IgD-negative memory B cell (primary cell): ENCODE measurements at regions not wholly inside any gene's neighbourhood (a gene's known extent, or its start where the extent isn't known, plus 50 kb on each side); places are given as distances from the start of the nearest gene placed in this dataset.

ENCODE experiments used
- H3K27ac Mint-ChIP-seq, 3 donors: one replicate each; pipeline ENCODE4 v1.8.0; 2020 to 2022; ENCODE audit warnings: mild to moderate bottlenecking in 3 of 3, mixed read lengths in 3 of 3, moderate library complexity in 1 of 3
- H3K27me3 Mint-ChIP-seq: one replicate; pipeline ENCODE4 v1.8.0; 2021; ENCODE audit warnings: mixed read lengths
- H3K36me3 Mint-ChIP-seq: one replicate; pipeline ENCODE4 v1.8.0; 2020; ENCODE audit warnings: mild to moderate bottlenecking, mixed read lengths
- H3K4me1 Mint-ChIP-seq, 3 donors: one replicate each; pipeline ENCODE4 v1.8.0; 2020 to 2022; ENCODE audit warnings: mixed read lengths in 3 of 3, mild to moderate bottlenecking in 1 of 3
- H3K4me3 Mint-ChIP-seq, 4 donors: one replicate each; pipeline ENCODE4 v1.8.0; 2020 to 2022; ENCODE audit warnings: mild to moderate bottlenecking in 4 of 4, mixed read lengths in 4 of 4, moderate library complexity in 3 of 4
- H3K9me3 Mint-ChIP-seq, 3 donors: one replicate each; pipeline ENCODE4 v1.8.0; 2020 to 2021; ENCODE audit warnings: mixed read lengths in 3 of 3, mild to moderate bottlenecking in 1 of 3

DNA sequence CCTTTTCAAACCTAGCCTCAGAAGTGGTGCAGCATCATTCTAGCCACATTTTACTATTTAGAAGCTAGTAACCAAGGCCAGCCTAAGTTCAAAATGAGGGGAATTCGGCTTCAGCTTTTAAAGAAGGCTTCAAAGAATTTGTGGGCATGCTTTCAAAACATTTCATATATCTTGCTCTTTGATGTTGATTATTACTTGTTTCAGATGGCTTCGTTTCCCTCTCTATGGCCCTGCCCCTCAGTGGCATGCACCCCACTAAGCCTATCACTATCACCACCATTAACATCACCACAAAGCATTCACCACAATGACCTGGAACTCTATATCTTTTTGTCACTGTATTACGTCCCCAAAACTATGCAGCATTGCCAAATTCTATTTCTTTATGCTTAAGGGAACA lies 51.2 kb upstream of the FAM47B start:
- Mint-ChIP-seq H3K27me3 (peaks cover 2% of the 10 kb centered on the region), H3K4me3 (no peak overlapping the region), H3K36me3 (no peaks in the 10 kb centered on the region), H3K9me3 (no peaks in the 10 kb centered on the region), H3K27ac (no peak overlapping the region), H3K4me1 (no peaks in the 10 kb centered on the region)
